ENCODE measurements at regions not wholly inside any gene's neighbourhood (a gene's known extent, or its start where the extent isn't known, plus 50 kb on each side); places are given as distances from the start of the nearest gene placed in this dataset.
"Not testable (repeated sequence)": the region's sequence is repeated elsewhere in the genome, so short reads cannot be mapped to it uniquely, and the experiment has no call there.

DNA sequence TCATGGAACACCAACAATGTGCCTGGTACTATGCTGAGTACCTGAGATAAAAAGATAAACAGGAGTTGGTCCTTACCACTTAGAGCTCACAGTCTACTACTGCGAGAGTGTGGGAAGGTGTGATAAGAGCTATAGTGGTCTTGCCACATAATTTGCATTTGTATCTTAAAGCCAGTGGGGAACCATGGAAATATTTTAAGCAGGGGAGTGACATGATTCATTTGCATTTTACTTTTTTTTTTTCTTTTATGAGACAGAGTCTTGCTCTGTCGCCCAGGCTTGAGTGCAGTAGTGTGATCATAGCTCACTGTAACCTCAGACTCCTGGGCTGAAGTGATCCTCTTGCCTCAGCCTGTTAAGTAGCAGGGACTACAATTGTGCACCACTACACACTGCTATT is 54.2 kb upstream of the FAM72C start:
- DNase-seq (ENCODE audit: low read depth): not testable (repeated sequence)

DNA sequence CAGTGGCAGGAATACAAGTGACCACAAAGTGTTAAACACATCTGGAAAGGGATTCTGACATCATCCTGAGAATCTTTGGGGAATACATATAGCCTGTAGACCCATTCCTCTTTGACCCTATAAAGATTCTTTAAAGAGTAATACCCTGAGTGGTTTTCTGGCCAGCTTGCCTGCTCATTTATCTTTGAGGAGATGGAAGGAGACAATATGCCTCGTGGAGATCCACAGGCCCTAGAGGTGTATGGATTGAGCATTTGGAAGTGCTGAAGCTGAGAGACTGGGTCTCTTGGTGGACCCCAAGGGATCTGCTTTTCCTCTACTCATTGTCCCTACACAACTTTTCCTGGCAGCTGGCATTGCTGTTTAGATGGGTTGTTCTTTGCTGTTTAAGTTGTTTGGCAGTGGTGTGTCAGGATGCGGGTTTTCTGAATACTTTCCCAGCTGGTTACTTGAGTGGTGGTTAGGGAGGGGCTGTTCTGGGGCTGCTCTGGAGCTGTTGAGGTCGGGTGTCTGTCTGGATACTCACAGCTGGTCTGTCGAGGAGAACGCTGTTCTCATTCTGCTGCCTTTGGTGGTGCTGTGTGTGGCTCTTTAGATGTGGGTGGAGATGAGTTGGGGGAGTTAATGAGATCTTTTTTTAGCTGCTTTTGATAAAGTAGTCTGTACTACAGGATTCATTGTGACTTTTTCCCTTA is 50.1 kb upstream of the FAM72C start:
- not testable (repeated sequence) for DNase-seq (ENCODE audit: low read depth)

All from stimulated activated CD8-positive, alpha-beta memory T cell treated with anti-CD3 and anti-CD28 coated beads, Interleukin-12 subunit alpha, Interleukin-12 subunit beta, amount 100 ng/mL, for 1 hour (primary cell).